ENCODE measurements at regions not wholly inside any gene's neighbourhood (a gene's known extent, or its start where the extent isn't known, plus 50 kb on each side); places are given as distances from the start of the nearest gene placed in this dataset.

DNA sequence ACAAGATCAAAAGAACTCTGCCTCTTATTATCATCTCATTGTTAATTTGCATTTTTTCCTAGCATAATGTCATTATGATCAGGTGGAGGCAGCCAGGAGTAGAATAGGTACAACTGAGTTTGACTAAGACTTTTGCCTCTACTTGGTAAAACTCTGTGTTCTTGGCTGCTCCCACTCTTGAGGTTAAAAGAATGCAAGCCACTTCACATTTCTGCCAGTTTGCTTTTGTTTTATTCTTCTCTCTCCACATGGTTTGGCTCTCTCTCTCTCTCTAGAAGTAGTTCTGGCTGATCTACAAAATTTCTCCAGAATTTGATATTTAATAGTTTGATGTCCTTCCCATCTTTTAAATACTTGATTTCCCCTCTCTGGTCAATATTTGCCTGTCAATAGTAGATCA lies 170.7 kb upstream of the E2F7 start (continued):
- TF ChIP-seq, protein P1, sequence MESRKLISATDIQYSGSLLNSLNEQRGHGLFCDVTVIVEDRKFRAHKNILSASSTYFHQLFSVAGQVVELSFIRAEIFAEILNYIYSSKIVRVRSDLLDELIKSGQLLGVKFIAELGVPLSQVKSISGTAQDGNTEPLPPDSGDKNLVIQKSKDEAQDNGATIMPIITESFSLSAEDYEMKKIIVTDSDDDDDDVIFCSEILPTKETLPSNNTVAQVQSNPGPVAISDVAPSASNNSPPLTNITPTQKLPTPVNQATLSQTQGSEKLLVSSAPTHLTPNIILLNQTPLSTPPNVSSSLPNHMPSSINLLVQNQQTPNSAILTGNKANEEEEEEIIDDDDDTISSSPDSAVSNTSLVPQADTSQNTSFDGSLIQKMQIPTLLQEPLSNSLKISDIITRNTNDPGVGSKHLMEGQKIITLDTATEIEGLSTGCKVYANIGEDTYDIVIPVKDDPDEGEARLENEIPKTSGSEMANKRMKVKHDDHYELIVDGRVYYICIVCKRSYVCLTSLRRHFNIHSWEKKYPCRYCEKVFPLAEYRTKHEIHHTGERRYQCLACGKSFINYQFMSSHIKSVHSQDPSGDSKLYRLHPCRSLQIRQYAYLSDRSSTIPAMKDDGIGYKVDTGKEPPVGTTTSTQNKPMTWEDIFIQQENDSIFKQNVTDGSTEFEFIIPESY (IDR thresholded peaks at IDR 0.05; ENCODE audit: borderline replicate concordance, low read depth), result no peak
- TF ChIP-seq FOSL2 (IDR thresholded peaks at IDR 0.05; ENCODE audit: borderline replicate concordance, low read depth) (no peak), NRF1 (IDR thresholded peaks at IDR 0.05; ENCODE audit: low read depth, low read length) (no peak), JUND (IDR thresholded peaks at IDR 0.05) (no peak), SIN3A (IDR thresholded peaks at IDR 0.05; ENCODE audit: borderline replicate concordance, low read depth, low read length) (no peak), MEF2A (IDR thresholded peaks at IDR 0.05; ENCODE audit: borderline replicate concordance, low read depth) (no peak), TCF12 (IDR thresholded peaks at IDR 0.05) (no peak), POLR2AphosphoS5 (IDR thresholded peaks at IDR 0.05; ENCODE audit: low read depth, low read length) (no peak)

DNA sequence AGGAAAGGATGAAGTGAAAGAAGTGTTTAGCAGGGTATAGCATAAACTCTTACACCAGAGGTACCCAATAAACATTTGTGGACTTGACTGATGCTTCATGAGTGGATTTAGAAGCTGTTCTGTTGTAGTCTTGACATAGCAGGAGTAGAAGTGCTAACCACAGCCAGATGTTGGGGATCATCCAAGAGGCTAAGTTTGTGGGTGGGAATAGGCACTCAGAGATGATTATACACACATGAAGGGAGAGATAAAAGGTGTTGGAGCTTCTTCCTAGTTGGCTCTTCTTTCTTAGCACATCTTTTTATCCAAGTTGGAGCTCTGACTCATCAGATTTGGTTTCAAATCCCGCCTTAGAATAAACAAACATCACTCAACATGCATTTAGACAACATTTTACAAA lies 166.7 kb upstream of the E2F7 start:
- Histone ChIP-seq H3K9ac (peak overlapping the region; percentile 14; the same call in 1 of the 2 replicates), H3K9me2 (no peaks in the 10 kb centered on the region), H3K4me2 (peak overlapping the region; percentile 56), H3K36me3 (replicated peaks in 1 of 2; ENCODE audit: control insufficient read depth in 1 of 2, insufficient read depth in 2 of 2, low read length in 1 of 2) (no peaks in the 10 kb centered on the region), H3K79me2 (ENCODE audit: insufficient read depth) (no peaks in the 10 kb centered on the region), H4K20me1 (ENCODE audit: insufficient read depth) (no peaks in the 10 kb centered on the region), H3K4me3 (ENCODE audit: low read depth in 2 of 2, low read length in 1 of 2) (no peak overlapping the region; a peak in 1 of 4 replicates), H3K27me3 (ENCODE audit: insufficient read depth) (no peaks in the 10 kb centered on the region), H3F3A (replicated peaks; ENCODE audit: insufficient read depth) (peaks cover 23% of the 10 kb centered on the region), H3K4me1 (ENCODE audit: control insufficient read depth in 1 of 2, insufficient read depth in 2 of 2, low read depth in 1 of 2, low read length in 1 of 2) (peaks cover 8 to 16% of the 10 kb centered on the region in 2 experiments; a peak in 3 of 4 replicates), H2AFZ (ENCODE audit: low read depth) (peak overlapping the region; percentile 63; the same call in 1 of the 2 replicates), H3K27ac (ENCODE audit: low read depth in 2 of 2, low read length in 1 of 2) (peak overlapping the region; percentile 36 to 74; a peak in 3 of 4 replicates), H3K9me3 (no peaks in the 10 kb centered on the region)
- ChIA-PET POLR2A (no interaction called here), CTCF (no interaction called here)
- no peak for DNase-seq
- WGBS (ENCODE audit: low lambda C conversion rate), result 57% methylated on average over 1 of the region's 1 CpG
- TF ChIP-seq, protein P1 (IDR thresholded peaks at IDR 0.05; ENCODE audit: borderline replicate concordance, low read depth), result no peak
- TF ChIP-seq, protein P2, sequence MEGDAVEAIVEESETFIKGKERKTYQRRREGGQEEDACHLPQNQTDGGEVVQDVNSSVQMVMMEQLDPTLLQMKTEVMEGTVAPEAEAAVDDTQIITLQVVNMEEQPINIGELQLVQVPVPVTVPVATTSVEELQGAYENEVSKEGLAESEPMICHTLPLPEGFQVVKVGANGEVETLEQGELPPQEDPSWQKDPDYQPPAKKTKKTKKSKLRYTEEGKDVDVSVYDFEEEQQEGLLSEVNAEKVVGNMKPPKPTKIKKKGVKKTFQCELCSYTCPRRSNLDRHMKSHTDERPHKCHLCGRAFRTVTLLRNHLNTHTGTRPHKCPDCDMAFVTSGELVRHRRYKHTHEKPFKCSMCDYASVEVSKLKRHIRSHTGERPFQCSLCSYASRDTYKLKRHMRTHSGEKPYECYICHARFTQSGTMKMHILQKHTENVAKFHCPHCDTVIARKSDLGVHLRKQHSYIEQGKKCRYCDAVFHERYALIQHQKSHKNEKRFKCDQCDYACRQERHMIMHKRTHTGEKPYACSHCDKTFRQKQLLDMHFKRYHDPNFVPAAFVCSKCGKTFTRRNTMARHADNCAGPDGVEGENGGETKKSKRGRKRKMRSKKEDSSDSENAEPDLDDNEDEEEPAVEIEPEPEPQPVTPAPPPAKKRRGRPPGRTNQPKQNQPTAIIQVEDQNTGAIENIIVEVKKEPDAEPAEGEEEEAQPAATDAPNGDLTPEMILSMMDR (IDR thresholded peaks at IDR 0.05), result no peak
- TF ChIP-seq SMC3 (IDR thresholded peaks at IDR 0.05; ENCODE audit: low read depth, low read length), result no peak
- TF ChIP-seq SIN3A (IDR thresholded peaks at IDR 0.05; ENCODE audit: borderline replicate concordance, low read depth, low read length), result no peak
- TF ChIP-seq, protein P3, sequence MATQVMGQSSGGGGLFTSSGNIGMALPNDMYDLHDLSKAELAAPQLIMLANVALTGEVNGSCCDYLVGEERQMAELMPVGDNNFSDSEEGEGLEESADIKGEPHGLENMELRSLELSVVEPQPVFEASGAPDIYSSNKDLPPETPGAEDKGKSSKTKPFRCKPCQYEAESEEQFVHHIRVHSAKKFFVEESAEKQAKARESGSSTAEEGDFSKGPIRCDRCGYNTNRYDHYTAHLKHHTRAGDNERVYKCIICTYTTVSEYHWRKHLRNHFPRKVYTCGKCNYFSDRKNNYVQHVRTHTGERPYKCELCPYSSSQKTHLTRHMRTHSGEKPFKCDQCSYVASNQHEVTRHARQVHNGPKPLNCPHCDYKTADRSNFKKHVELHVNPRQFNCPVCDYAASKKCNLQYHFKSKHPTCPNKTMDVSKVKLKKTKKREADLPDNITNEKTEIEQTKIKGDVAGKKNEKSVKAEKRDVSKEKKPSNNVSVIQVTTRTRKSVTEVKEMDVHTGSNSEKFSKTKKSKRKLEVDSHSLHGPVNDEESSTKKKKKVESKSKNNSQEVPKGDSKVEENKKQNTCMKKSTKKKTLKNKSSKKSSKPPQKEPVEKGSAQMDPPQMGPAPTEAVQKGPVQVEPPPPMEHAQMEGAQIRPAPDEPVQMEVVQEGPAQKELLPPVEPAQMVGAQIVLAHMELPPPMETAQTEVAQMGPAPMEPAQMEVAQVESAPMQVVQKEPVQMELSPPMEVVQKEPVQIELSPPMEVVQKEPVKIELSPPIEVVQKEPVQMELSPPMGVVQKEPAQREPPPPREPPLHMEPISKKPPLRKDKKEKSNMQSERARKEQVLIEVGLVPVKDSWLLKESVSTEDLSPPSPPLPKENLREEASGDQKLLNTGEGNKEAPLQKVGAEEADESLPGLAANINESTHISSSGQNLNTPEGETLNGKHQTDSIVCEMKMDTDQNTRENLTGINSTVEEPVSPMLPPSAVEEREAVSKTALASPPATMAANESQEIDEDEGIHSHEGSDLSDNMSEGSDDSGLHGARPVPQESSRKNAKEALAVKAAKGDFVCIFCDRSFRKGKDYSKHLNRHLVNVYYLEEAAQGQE (IDR thresholded peaks at IDR 0.05; ENCODE audit: low read depth, low read length), result no peak
- TF ChIP-seq TEAD4 (IDR thresholded peaks at IDR 0.05; ENCODE audit: borderline replicate concordance, insufficient read depth), result no peak
- TF ChIP-seq, protein P4, sequence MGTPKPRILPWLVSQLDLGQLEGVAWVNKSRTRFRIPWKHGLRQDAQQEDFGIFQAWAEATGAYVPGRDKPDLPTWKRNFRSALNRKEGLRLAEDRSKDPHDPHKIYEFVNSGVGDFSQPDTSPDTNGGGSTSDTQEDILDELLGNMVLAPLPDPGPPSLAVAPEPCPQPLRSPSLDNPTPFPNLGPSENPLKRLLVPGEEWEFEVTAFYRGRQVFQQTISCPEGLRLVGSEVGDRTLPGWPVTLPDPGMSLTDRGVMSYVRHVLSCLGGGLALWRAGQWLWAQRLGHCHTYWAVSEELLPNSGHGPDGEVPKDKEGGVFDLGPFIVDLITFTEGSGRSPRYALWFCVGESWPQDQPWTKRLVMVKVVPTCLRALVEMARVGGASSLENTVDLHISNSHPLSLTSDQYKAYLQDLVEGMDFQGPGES (IDR thresholded peaks at IDR 0.05; ENCODE audit: low read depth, low read length), result no peak
